Colonic mucosa (tissue), 4 donors: ENCODE measurements at regions not wholly inside any gene's neighbourhood (a gene's known extent, or its start where the extent isn't known, plus 50 kb on each side); places are given as distances from the start of the nearest gene placed in this dataset.
"Not testable (repeated sequence)": the region's sequence is repeated elsewhere in the genome, so short reads cannot be mapped to it uniquely, and the experiment has no call there.

Experiments
- DNase-seq: peaks from one replicate; pipeline ENCODE4 v3.0.0-alpha.2; 2020
- H3K27ac ChIP-seq: fragments of 200-600 bp; one replicate; pipeline ENCODE4 v1.8.0; 2021
- H3K27me3 ChIP-seq: fragments of 200-600 bp; one replicate; pipeline ENCODE4 v1.8.0; 2021
- H3K36me3 ChIP-seq: fragments of 200-600 bp; one replicate; pipeline ENCODE4 v1.8.0; 2021
- H3K4me1 ChIP-seq: fragments of 200-600 bp; one replicate; pipeline ENCODE4 v1.8.0; 2021; ENCODE audit warnings: mild to moderate bottlenecking
- H3K4me3 ChIP-seq: fragments of 200-600 bp; one replicate; pipeline ENCODE4 v1.8.0; 2021
- H3K9ac ChIP-seq, 2 donors: one replicate each; pipeline ENCODE4 v1.7.0; 2013; ENCODE audit warnings: control low read depth in 2 of 2, low read depth in 2 of 2, low read length in 2 of 2
- H3K9me3 ChIP-seq: fragments of 200-600 bp; one replicate; pipeline ENCODE4 v1.8.0; 2021
- intact Hi-C: fragments of 100-400 bp; cut with DNase I; formaldehyde crosslinking; loops from one replicate; pipeline ENCODE4 v1.14.1; 2022
- TF ChIP-seq, protein P1 (sequence below): fragments of 200-600 bp; IDR thresholded peaks from one replicate; pipeline ENCODE4 v1.8.0; 2022; ENCODE audit warnings: antibody characterized with exemption, mild to moderate bottlenecking
- donor health status: healthy.
- donor health status: DM: no; HTN: no; CAD: no.
- donor health status: DM: no; HTN: no; CAD: no.

DNA sequence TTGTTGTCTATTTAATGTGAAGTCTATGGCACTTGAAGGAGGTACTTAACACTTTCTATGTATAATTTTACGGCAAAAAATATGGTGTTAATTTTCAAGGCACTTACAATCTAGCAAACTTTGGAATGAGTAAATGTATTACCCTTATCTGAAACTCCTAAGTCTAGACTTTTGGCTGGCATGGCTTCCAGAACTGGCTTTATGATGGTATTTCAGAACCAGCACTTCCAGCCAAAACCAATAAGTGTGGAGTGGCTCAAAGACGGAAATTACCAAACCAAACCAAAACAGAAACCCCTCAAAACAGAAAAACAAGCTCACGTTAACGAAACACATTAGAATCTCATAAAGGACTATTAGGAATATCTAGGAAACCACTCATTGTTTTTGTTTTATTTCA lies 205.6 kb upstream of the HAND2 start:
- TF ChIP-seq, protein P1, sequence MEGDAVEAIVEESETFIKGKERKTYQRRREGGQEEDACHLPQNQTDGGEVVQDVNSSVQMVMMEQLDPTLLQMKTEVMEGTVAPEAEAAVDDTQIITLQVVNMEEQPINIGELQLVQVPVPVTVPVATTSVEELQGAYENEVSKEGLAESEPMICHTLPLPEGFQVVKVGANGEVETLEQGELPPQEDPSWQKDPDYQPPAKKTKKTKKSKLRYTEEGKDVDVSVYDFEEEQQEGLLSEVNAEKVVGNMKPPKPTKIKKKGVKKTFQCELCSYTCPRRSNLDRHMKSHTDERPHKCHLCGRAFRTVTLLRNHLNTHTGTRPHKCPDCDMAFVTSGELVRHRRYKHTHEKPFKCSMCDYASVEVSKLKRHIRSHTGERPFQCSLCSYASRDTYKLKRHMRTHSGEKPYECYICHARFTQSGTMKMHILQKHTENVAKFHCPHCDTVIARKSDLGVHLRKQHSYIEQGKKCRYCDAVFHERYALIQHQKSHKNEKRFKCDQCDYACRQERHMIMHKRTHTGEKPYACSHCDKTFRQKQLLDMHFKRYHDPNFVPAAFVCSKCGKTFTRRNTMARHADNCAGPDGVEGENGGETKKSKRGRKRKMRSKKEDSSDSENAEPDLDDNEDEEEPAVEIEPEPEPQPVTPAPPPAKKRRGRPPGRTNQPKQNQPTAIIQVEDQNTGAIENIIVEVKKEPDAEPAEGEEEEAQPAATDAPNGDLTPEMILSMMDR = no peak
- intact Hi-C loops = no loop called here

DNA sequence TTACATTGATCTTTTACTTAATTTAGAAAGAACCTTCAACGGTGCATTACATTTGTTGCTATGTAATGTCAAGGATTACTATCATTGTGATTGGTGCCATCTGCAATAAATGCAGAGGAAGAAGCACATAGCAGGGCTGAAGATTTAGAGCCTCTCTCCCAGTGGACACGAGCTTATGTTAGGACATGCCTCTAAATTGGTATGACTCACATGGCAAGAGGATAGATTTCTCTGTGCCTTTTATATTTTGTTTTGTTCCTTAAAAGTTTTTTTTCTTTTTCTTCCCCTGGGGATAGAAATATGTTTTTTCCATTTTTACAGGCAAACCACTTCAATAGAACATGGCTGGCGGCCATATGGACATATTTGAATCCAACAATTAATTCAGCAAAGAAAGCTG lies 205.0 kb upstream of the HAND2 start:
- DNase-seq = no peak
- no peak overlapping the region for H3K4me3 ChIP-seq
- no peaks in the 10 kb centered on the region for H3K36me3 ChIP-seq
- TF ChIP-seq, protein P1 = no peak
- intact Hi-C loops = no loop called here
- no peak overlapping the region for H3K27ac ChIP-seq
- no peaks in the 10 kb centered on the region for H3K9me3 ChIP-seq
- H3K9ac ChIP-seq = no peak overlapping the region
- H3K27me3 ChIP-seq = no peaks in the 10 kb centered on the region
- H3K4me1 ChIP-seq = no peaks in the 10 kb centered on the region

More for the DNA sequence above, 205.6 kb upstream of the HAND2 start:
- Histone ChIP-seq H3K4me3 (no peak overlapping the region), H3K9me3 (no peaks in the 10 kb centered on the region), H3K9ac (no peak overlapping the region), H3K27ac (no peak overlapping the region), H3K4me1 (no peaks in the 10 kb centered on the region), H3K36me3 (no peaks in the 10 kb centered on the region), H3K27me3 (no peaks in the 10 kb centered on the region)
- DNase-seq = no peak

DNA sequence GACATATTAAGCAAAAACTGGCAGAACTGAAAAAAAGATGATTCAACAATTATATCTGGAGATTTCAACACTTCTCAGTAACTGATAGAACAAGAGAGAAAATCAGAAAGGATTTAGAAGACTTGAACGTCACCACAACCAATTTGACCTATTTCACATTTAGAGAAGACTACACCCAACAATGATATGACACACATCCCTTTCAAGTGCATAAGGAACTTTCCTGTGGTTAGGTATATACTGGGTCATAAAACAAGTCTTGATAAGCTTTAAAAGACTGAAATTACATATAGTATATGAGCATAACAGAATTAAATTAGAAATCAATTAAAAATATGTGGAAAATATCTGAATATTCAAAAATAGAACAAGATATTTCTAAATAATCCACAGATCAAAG lies 201.2 kb upstream of the HAND2 start:
- intact Hi-C loops = no loop called here
- no peak for DNase-seq
- no peaks in the 10 kb centered on the region for H3K36me3 ChIP-seq
- H3K9me3 ChIP-seq = no peaks in the 10 kb centered on the region
- TF ChIP-seq, protein P1 = no peak
- H3K27me3 ChIP-seq = no peaks in the 10 kb centered on the region
- no peaks in the 10 kb centered on the region for H3K4me1 ChIP-seq
- H3K9ac ChIP-seq = no peak overlapping the region
- no peak overlapping the region for H3K27ac ChIP-seq
- no peak overlapping the region for H3K4me3 ChIP-seq

- Histone ChIP-seq H3K4me3 (no peak overlapping the region), H3K27me3 (no peaks in the 10 kb centered on the region), H3K4me1 (no peaks in the 10 kb centered on the region), H3K36me3 (no peaks in the 10 kb centered on the region), H3K9me3 (no peaks in the 10 kb centered on the region), H3K27ac (no peak overlapping the region), H3K9ac (no peak overlapping the region)
- DNase-seq = no peak
- TF ChIP-seq, protein P1 = no peak
- intact Hi-C loops = no loop called here
These were observed 192.0 kb upstream of the HAND2 start for GRCh38 chr4:173722075-173722474.

- H3K27ac ChIP-seq, H3K27me3 ChIP-seq, H3K4me1 ChIP-seq, H3K4me3 ChIP-seq, DNase-seq, H3K9ac ChIP-seq, H3K9me3 ChIP-seq, intact Hi-C loops, H3K36me3 ChIP-seq: not testable (repeated sequence)
These were observed 188.5 kb upstream of the HAND2 start for GRCh38 chr4:173718504-173718903.

DNA sequence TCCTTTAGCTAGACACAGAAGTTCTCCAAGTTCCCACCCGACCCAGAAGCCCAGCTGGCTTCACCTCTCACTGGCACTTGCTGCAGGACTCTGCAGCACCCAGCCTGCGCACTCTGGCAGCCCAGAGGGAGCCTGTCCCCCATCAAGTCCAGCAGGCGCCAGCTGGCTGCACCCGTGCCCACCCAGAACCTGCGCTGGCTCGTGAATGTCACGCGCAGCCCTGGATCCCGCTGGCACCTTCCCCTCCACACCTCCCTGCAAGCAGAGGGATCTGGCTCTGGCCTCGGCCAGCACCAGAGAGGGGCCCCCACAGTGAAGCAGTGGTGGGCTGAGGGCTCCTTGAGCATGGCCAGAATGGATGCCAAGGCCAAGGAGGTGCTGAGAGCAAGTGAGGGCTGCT lies 187.6 kb upstream of the HAND2 start:
- TF ChIP-seq, protein P1 = no peak
- H3K27me3 ChIP-seq = no peaks in the 10 kb centered on the region
- no peaks in the 10 kb centered on the region for H3K9me3 ChIP-seq
- no peak for DNase-seq
- no peak overlapping the region for H3K4me3 ChIP-seq
- H3K27ac ChIP-seq = no peak overlapping the region
- intact Hi-C loops = no loop called here
- no peaks in the 10 kb centered on the region for H3K36me3 ChIP-seq
- no peaks in the 10 kb centered on the region for H3K4me1 ChIP-seq
- H3K9ac ChIP-seq = no peak overlapping the region
